ENCODE measurements at regions not wholly inside any gene's neighbourhood (a gene's known extent, or its start where the extent isn't known, plus 50 kb on each side); places are given as distances from the start of the nearest gene placed in this dataset.

GRCh38 chr16:8183176-8184099 is 406.9 kb downstream of the TMEM114 start:
- no peak for TF ChIP-seq CTCF (tag by site-specific recombination; IDR thresholded peaks at IDR 0.05)
- TF ChIP-seq, protein P1, sequence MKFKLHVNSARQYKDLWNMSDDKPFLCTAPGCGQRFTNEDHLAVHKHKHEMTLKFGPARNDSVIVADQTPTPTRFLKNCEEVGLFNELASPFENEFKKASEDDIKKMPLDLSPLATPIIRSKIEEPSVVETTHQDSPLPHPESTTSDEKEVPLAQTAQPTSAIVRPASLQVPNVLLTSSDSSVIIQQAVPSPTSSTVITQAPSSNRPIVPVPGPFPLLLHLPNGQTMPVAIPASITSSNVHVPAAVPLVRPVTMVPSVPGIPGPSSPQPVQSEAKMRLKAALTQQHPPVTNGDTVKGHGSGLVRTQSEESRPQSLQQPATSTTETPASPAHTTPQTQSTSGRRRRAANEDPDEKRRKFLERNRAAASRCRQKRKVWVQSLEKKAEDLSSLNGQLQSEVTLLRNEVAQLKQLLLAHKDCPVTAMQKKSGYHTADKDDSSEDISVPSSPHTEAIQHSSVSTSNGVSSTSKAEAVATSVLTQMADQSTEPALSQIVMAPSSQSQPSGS (tag by site-specific recombination; IDR thresholded peaks at IDR 0.05; ENCODE audit: low read depth) = no peak
